NCI-H1436 (cell line): ENCODE measurements at regions not wholly inside any gene's neighbourhood (a gene's known extent, or its start where the extent isn't known, plus 50 kb on each side); places are given as distances from the start of the nearest gene placed in this dataset.

Experiments used
- DNase-seq: peaks from one replicate; lab custom pipeline; 2025; lab: John Stamatoyannopoulos, UW

DNA sequence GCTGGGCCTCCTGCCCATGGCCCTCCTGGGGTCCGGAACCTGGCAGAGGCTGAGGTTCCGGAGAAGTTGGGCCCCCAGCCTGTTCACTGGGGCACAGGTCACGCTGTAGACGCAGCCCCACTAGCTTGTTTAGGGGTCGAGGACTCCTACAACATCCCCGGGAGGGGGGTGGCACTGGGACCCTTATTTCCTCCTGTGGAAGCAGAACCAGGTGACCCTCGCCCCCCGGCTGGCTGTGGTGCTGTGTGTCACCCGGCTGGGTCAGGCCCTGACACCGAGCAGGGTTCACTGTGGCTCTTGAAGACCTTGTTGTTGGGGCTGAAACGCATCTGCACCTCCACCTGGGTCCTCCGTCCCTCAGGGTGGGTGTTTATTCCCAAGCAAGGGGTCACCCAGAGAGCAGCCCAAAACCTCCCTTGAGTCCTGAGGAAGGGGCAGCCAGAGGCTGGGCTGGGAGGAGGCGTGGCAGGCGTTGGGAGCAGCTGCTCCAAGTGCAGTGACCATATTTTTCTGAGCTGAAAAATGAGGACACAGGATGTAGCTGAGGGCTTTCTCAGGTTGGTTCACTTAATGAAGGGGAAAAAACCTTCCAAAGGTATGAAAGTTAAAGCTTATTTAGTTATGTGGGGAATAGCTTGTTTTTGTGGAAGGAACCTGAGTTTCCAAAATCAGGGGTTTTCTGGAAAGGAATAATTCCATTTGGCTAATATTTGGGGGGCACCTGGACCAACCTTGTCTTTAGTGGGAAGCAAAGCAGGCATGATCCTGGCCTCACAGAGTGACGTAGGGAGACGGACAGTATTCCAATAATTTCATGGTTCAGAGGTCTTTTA is 164.7 kb upstream of the IER5L start:
- DNase-seq = no peak

DNA sequence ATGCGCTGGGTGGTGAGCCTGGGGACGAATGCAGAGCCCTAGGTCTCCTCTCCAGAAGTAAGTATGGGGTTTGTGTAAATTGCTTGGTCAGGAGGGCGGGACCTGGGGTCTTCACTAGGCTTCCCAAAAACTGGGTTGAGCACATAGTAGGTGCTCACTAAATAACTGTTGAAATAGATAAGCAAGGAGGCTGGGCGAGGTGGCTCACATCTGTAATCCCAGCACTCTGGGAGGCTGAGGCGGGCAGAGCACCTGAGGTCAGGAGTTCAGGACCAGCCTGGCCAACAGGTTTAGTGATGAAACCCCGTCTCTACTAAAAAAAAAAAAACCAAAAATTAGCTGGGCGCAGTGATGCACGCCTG is 163.9 kb upstream of the IER5L start:
- no peak for DNase-seq

DNA sequence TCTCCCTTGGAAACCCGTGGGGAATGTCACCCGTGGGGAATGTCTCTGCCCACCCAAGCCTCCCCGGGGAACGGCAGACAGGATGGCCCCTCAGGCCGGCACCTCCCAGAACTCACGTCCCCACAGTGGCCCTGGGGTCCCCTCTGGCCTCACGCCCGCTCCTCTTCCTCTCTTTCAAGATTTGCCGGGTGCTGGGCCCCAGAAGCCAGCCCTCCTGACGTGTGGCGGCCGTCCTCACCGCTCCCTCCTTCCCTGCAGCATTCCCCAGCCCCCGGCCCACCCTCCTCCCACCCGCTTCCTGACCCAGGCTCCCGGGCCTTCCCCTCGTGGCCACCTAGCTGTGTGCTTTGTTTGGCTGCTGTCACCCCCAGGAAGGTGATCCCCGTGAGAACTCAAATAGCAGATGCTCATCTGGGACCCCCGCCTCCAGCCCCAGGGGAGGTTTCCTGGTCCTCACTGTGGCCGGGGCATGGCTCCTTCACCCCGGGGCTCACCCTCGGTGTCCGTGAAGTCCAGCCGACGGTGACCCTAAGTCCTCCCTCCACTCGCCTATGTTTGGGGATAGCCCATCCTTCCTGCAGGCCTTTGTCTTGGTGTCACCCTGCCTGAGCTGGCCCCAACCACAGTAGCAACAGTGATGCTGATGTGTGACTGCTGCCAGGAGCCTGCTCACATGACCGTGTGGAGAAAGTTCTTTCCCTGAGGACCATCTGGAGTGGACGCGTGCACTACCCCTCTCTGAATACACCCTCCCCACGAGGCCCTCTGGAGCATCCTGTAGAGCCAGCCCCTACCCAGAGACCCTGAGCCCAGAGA is 163.3 kb upstream of the IER5L start:
- DNase-seq = no peak

DNA sequence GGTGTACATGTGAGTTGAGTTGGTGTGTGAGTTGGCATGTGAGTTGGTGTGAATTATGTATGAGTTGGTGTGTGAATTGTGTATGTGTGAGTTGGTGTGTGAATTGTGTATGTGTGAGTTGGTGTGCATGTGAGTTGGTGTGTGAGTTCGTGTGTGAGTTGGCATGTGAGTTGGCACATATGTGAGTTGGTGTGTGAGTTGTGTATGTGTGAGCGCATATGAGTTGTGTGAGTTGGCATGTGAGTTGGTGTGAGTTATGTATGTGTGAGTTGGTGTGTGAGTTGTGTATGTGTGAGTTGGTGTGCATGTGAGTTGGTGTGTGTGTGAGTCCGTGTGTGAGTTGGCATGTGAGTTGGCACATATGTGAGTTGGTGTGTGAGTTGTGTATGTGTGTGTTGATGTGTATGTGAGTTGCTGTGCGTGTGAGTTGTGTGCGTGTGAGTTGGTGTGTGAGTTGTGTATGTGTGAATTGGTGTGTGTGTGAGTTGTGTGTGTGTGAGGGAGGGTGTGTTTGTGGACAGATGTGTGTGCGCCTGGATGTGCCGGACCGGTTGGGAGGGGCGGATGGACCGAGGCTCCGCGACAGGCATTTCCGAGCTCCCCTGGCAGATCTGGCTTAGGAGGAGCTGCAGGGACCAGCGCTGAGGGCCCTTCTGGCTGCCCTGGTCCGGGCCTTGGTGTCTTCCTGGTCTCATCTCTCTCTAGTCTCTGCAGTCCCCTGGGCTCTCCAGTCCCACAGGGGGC is 162.5 kb upstream of the IER5L start:
- DNase-seq = no peak

DNA sequence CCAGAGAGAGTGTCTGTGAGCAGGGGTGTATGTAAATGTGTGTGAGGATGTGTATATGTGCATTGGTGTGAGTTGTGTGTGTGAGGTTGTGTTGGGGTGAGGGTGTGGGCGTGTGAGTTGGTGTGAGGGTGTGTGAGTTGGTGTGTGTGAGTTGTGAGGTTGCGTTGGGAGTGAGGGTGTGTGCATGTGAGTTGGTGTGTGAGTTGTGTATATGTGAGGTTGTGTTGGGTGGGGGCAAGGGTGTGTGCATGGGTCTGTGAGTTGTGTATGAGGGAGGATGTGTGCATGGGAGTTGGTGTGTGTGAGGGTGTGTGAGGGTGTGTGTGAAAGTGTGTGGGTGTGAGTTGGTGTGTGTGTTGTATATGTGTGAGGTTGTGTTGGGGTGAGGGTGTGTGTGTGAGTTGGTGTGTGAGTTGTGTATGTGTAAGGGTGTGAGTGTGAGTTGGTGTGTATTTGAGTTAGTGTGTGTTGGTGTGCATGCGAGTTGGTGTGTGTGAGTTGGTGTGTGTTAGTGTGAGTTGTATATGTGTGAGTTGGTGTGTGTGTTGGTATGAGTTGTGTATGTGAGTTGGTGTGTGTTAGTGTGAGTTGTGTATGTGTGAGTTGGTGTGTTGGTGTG is 161.6 kb upstream of the IER5L start:
- DNase-seq = no peak

DNA sequence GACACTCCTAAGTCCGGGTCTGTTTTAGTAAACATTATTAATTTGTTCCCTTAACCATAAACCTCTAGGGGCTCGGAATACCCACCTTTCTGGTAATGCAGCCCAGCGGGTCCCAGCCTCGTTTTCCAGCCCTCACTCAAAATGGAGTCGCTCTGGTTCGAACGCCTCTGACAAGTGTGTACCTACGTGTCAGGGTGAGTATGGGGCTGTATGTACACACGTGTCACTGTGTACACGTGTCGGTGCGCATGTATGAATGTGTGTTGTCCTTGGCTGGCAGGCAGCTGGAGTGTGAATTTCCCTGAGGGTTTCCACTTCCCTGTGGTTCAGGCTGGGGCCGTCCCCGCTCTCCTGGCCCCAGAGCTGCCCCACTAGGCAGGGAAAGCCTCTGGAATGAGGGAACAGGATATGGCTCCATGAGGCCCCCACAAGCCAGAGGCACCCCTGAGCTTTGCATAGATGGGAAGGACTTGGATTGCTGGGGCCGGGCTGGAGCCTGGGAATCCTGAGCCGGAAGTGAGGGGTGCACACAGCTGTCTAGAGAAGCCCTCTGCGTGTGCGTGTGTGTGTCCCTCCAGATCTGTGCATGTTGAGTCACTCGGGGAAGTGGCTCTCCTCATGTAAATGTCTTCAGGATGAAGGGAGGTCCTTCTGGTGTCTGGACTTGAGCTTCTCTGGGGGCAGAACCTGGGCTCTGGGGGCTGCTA is 160.8 kb upstream of the IER5L start:
- no peak for DNase-seq

DNA sequence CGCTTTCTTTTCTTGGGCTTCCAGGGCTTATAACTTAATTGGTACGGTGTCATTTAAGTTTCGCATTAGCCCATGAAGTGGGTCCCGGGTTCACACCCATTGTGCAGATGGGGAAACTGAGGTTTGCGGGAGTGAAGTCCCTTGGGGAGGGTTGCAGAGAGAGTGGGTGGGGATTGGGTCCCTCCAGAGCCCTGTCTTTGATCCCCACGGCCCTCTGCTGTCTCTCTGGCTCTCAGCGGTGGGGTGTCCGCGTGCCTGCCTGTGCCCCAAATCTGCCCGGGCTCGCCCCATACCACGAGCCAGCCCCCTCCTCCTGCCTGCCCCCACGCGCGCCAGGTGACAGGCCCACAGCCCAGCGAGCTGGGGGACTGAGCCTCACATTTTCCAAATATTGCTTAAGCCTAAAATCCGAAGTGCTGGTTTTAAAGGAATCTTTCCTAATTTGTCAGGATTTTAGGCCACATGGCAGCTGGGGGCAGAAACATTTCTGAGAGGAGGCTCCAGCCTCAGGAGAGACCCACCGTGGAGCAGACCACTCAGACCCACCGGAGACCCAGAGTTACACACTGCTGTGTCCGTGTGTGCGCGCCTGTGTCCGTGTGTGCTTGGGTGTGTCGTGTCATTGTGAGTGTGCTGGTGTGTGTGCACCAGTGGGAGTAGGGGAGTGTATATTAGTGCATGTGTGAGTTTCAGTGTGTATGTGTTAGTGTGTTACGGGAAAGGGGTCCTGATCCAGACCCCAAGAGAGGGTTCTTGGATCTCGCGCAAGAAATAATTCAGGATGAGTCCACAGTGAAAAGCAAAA is 159.5 kb upstream of the IER5L start:
- DNase-seq = no peak

DNA sequence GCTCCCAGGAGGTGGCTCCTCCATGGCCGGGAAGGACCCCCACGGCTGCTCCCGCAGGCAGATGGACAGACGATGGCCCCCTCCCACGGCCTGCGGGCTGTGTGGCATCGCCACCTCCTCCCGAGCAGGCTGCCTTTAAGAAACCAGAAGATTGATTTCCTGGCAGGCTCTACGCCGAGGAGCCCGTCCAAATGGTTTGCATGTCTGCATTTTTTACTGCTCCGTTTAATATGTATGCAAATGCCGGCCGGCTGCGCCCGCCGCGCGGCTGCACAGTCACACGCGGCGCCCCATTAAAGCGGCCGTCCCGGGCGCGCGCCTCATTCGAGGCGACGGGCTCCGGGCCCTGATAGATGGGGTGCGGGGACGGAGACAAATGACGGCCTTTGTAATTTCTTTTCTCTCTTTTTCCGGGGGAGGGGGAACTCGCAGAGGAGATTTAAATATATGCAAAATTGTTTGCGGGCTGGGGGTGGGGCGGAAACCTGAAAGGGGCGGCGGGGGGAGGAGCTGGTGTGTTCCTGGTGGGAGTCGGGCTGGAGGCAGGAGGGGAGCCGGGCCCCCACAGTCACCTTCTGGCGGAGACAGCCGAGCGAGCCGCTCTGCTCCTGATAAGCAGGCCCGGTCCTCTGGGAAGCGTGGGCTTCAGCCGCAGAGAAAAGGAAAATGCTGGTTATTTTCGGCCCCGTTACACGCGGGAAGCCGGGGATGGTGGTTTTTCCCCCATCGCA is 158.7 kb upstream of the IER5L start:
- DNase-seq = no peak

DNA sequence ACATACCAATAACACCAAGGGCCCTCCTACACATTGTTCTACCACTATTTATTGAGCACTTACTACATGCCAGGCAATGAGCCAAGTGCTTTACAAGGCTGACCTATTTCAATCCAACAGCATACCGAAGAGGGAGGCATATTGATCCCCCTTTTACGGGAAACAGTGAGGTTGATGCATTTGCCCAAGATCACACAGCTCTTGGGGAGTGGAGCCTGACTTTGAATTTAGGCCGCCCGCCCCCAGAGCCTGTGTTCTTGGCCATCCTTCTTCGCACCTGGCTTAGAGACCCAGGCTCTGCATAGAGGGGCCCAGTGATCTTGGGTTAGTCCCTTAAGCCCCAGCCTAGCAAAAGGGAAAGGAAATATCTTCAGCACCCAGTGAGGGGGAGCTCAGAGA is 158.1 kb upstream of the IER5L start:
- no peak for DNase-seq

DNA sequence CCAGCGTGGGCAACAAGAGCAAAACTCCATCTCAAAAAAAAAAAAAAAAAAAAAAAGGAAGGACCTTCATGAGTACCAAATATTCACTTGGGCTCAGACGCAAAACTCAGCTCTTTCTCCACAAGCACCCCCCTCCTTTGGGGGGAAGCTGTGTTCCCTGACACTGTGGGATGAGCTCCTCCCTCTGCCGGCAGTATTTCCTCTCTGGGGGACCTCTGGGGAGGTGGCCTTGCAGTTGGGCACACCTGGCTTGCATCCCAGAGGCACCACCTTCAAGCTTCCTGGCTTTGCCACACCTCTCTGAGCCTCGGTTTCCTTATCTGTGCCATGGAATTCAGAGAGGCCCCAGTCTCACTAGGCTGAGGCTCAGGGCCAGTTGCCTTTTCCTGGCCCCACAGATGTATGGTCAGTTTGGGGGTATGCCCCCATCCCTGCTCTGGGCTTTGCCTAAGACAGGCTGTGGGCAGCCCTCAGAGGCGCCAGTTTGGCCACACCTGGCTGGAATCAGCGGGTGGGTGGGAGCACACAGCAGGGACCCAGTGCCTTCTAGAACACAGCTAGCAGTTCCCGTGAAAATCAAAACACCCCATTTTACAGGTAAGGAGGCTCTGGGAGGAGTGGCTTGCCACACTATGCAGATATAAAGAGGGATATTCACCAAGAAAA is 157.5 kb upstream of the IER5L start:
- no peak for DNase-seq

DNA sequence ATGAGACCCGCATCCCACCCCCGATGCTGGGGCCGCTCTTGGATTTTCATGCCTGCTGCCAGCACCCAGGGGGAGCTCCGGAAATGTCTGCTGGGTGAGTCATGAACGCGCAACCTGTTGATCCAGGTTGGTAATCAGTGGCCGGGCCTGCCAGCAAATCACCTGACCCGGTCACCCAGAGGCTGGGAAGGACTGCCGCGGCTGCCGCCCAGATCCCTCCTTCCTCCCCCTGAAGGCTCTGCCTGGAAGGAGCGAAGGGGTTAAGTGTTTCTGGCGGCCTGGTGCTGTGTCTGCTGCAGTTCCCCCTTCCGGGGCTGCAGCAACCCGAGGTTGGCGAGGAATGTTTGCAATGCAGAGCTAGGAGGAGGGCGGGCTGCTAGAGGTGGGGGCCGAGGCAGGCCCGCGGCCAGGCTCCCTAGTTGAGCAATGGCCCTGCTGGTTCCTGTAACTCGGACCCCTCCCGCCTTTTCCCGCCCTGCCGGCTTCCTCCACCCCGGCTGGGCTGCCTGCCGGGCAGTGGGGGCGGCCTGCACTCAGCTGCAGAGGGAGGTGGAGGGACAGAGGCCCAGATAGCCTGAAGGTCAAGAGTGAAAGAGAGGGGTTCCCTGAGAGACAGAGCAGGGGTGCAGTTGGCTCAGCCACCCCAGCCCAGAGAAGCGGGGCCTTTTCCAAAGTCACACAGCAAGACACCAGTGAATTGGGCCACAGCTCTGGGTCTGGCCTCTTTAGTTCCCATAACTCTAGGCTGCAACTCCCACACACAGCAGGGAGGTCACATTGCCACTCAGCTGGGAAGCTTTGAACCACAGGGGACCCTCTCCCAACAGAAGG is 156.3 kb upstream of the IER5L start:
- DNase-seq = peak; percentile 25

DNA sequence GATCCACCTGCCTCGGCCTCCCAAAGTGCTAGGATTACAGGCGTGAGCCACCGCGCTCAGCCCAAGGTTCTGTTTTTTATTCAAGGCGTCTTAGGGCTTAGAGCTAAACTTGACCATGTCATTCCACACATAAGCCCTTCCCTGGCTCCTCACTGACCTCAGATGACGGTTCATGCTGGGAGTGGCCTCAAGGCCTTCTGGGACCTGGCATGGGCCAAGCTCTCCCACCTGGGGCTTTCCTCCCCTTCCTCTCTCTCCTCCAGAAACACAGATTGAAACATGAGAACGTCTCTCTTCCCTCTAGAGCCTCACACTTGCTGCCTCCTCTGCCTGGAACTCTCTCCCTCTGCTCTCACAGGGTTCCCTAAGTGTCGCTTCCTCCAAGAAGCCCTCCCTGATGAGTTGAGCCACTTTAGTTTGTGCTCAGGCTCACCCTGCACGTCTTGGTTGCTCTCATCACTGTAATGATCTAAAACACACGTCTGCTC is 155.6 kb upstream of the IER5L start:
- no peak for DNase-seq

DNA sequence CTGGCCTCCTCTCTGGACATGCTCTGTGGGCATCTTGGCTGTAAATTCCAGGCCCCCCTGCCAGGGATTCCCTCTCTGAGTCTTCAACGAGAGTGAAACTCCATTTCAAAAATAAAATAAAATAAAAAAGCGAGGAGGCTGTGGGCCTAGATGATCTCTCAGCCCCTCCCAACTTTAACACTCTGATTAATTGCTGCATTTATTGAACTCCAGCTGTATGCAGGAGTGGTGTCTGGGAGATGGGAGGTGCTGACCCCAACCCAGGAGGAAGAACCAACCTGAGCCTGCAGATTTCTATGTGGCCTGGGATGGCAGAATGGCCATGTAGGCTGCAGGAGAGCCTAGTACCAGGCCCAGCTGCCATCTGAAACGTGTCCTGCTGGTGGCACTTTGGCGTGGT is 154.5 kb upstream of the IER5L start:
- DNase-seq = no peak

DNA sequence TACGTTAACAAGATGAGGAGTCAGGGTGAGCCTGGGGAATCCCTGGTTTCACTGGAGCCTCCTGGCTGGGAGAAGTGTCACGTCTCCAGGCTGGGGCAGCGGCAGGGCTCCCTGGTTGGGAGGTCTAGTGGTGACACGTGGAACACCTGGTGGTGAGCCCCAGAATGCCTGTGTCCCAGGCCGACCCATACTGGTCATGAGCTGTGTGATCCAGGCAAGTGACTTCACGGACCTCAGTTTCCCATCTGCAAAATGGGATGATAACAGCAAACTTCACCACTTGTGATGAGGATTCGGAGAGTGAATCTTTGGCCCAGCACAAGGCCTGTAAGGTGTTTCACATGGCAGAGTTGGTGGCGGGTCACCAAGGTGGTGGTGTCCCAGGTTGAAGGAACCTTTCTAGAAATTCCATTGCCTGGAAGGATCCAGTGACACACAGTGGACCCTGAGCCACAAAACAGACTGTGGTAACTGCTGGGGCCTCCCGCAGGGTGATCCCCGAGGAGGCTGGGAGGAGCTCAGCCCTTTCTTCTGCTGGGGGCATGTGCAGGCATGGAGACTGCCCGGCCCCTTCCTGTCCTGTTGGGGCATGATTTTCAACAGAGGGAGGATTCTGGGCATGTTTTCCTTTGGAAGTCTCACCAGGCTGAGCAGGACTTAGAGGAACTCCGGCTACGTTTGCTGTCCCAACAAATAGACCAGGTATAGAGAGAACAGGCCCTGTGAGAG is 153.9 kb upstream of the IER5L start:
- DNase-seq = no peak

DNA sequence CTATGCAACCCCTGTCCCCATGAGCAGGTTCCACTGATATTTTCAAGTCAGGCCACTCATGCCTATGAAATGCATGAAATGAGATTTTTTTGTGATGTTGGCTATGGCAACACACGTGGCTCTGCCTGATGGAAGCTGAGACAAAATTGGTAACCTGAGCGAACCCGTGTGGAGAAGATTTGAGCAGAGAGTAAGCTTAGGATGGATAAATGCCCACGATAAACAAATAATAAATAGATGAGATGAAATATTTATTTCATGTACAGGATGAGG is 153.4 kb upstream of the IER5L start:
- DNase-seq = no peak

DNA sequence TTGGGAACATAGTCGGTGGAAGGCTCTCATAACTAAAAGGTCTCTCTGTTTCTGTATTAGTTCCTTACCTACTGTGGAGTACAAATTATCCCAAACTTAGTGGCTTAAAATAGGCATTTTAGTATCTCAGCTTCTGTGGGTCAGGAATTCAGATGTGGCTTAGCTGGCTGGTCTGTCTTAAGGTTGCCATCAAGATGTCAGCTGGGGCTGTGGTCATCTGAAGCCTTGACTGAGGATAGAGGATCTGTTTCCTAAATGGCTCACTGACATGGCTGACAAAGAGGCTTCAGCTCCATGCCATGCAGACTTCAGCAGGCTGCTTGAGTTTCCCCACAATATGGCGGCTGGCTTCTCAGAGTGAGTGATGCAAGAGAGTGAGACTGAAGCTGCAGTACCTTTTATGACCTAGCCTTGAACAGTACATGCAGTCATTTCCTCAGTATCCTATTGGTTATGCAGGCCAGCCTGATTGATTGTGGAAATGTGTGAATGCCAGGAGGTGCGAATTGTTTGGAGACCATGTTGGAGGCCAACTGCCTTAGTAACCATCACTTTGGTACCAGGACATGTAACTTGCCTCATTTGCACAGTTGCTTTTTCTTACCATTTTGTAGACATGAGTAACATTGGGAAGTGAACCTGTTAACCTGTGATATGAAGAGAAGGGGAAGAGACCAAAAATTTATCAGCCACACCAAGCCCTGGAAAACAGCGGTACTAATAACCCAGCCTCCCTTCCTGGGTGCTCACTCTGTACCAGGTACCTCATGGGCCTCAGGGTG is 152.8 kb upstream of the IER5L start:
- DNase-seq = no peak

DNA sequence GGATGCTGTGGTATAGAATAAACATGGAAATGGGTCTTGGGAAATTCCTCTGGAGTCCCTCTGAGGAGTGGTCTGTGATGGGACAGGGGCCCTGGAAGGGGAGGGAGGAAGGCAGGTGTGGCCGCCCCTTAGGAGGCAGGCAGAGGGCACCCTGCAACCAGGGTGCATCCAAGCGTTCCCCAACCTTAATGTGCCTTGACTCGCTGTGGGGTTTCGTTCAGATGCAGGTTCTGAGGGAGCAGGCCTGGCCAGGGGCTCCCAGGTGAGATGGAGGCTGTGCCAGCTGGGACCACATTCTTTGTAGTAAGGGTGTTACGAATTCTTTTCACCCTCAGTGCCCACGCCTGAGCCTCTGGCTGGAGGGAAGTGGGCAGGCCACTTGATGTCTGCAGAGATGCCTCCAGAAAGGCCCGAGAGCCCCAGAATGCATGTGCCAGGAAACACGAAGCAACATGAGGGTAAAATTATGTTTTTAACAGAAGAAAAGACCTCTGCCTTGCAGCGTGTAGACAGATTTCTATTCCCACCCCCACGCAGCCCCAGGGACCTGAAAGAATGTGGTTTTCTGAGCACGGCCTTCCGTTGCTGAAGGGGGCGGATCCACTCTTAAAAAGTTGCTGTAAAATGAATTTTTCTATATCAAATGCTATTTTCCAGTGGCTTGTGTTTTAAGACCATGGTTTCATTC is 150.4 kb upstream of the IER5L start:
- DNase-seq = no peak
